ENCODE measurements at regions not wholly inside any gene's neighbourhood (a gene's known extent, or its start where the extent isn't known, plus 50 kb on each side); places are given as distances from the start of the nearest gene placed in this dataset.

DNA sequence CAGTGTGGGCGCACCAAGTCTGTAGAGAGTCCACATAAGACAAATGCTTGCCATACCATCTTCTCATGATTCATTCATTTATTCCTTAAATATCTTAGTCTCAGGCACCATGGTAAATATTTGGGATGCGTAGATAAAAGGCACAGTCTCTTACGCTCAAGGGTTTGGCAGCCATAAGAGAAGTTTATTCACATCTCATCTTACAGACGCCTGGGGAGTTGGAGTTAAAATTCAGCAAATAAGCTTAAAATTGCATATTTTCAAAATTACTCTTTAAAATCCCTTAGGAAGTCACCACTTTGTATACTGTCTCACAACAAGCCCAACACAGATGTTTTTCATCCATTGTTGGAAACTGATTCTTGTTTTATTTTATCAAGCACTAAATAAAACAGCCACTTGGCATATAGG, 363.3 kb downstream of the KIF16B start:
- Histone ChIP-seq H3K27me3 (replicated peaks) (no peaks in the 10 kb centered on the region), H3K27ac (no peak overlapping the region), H3K4me3 (ENCODE audit: low read depth, low read length) (no peak overlapping the region), H3K36me3 (replicated peaks) (no peaks in the 10 kb centered on the region)
- in situ Hi-C loops (cut with HindIII; ENCODE audit: low pct_ligation_motif_present, low sequenced_read_pairs) = no loop called here
- peak; percentile 35 for DNase-seq
- TF ChIP-seq, protein P1, sequence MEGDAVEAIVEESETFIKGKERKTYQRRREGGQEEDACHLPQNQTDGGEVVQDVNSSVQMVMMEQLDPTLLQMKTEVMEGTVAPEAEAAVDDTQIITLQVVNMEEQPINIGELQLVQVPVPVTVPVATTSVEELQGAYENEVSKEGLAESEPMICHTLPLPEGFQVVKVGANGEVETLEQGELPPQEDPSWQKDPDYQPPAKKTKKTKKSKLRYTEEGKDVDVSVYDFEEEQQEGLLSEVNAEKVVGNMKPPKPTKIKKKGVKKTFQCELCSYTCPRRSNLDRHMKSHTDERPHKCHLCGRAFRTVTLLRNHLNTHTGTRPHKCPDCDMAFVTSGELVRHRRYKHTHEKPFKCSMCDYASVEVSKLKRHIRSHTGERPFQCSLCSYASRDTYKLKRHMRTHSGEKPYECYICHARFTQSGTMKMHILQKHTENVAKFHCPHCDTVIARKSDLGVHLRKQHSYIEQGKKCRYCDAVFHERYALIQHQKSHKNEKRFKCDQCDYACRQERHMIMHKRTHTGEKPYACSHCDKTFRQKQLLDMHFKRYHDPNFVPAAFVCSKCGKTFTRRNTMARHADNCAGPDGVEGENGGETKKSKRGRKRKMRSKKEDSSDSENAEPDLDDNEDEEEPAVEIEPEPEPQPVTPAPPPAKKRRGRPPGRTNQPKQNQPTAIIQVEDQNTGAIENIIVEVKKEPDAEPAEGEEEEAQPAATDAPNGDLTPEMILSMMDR (IDR thresholded peaks at IDR 0.05; ENCODE audit: low read depth, low read length, missing control alignments) = no peak

DNA sequence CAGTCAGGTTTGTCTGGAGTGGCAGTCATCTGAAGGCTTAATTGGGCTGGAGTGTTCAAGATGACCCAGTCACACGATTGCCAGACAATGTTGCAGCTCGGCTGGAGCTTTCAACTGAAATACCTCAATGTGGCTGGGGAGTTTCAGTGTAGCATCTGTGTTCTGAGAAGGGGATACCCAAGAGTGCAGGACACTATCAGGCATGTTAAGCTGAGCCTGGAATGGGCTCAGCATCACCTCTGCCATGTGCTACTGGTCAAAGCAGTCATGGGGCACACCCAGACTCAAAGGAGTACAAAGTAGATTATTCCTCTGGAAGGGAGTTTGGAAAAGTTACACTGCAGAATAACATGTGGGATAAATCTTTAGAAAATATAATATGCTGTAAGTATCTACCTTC, 363.9 kb downstream of the KIF16B start:
- H3K27me3 ChIP-seq (replicated peaks) = no peaks in the 10 kb centered on the region
- DNase-seq = no peak
- in situ Hi-C loops (cut with HindIII; ENCODE audit: low pct_ligation_motif_present, low sequenced_read_pairs) = no loop called here
- no peak overlapping the region for H3K4me3 ChIP-seq (ENCODE audit: low read depth, low read length)
- TF ChIP-seq, protein P1 (IDR thresholded peaks at IDR 0.05; ENCODE audit: low read depth, low read length, missing control alignments) = no peak
- H3K27ac ChIP-seq = no peak overlapping the region
- H3K36me3 ChIP-seq (replicated peaks) = no peaks in the 10 kb centered on the region

DNA sequence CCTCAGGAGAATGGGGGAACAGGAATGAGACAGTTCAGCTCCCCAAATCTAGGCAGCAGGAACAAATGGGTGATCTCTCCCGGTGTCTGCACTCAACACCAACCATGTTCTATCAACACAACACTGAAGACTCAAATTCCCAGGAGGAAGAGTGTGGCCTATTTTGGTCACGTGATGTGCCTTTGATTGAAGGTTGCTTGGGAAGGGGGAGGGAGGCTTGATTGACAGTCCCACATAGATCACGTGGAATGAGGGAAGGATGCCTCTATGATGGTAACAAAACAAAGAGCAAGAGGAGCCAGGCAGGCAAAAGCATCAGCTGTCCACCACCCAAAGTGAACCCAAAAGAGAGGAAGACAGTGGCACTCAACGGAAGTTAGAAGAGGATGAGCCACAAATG, 364.8 kb downstream of the KIF16B start:
- in situ Hi-C loops (cut with HindIII; ENCODE audit: low pct_ligation_motif_present, low sequenced_read_pairs) = no loop called here
- Histone ChIP-seq H3K27me3 (replicated peaks) (no peaks in the 10 kb centered on the region), H3K27ac (no peak overlapping the region), H3K36me3 (replicated peaks) (no peaks in the 10 kb centered on the region), H3K4me3 (ENCODE audit: low read depth, low read length) (no peak overlapping the region)
- no peak for DNase-seq
- TF ChIP-seq, protein P1 (IDR thresholded peaks at IDR 0.05; ENCODE audit: low read depth, low read length, missing control alignments) = no peak

DNA sequence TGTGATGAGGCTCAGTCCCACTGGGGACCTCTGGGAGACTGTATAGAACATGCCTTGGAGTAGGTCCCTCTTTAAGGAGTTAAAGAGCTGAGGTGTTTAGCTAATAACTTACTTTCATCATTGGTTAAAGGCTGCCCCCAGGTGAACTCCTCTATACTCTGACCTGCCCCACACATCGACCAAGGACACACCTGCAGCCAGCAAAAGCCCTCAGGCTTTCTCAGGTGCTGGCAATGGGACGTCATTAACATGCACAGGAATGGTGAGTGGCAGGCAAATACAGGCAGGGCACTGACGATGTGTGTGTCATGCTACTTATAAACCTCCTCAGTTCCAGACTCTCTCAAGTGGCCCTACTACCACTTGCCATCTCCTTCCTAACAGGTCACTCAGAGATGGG, 366.4 kb downstream of the KIF16B start:
- Histone ChIP-seq H3K4me3 (ENCODE audit: low read depth, low read length) (no peak overlapping the region), H3K27me3 (replicated peaks) (no peaks in the 10 kb centered on the region), H3K36me3 (replicated peaks) (no peaks in the 10 kb centered on the region), H3K27ac (no peak overlapping the region)
- TF ChIP-seq, protein P1 (IDR thresholded peaks at IDR 0.05; ENCODE audit: low read depth, low read length, missing control alignments) = no peak
- DNase-seq = no peak
- in situ Hi-C loops (cut with HindIII; ENCODE audit: low pct_ligation_motif_present, low sequenced_read_pairs) = no loop called here

DNA sequence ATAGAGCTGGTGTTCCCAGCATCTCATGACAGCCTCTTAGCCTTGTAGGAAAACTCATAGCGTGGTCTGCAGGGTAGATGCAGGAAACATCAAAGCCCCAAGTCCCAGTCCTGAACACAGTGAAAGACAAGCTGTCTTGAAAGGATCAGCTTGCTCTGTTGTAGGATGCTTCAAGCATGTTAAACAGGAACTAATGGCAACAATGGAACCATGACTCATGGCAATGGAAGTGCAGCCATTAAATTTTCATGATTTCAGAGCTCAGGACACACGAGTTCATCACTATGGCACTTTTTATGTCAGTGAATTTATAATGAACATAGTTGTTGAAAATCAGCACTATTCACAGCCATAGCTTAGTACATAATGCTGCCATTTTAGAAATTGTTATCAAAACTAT, 367.7 kb downstream of the KIF16B start:
- no peaks in the 10 kb centered on the region for H3K36me3 ChIP-seq (replicated peaks)
- no peak overlapping the region for H3K4me3 ChIP-seq (ENCODE audit: low read depth, low read length)
- no peaks in the 10 kb centered on the region for H3K27me3 ChIP-seq (replicated peaks)
- in situ Hi-C loops (cut with HindIII; ENCODE audit: low pct_ligation_motif_present, low sequenced_read_pairs) = no loop called here
- H3K27ac ChIP-seq = no peak overlapping the region
- TF ChIP-seq, protein P1 (IDR thresholded peaks at IDR 0.05; ENCODE audit: low read depth, low read length, missing control alignments) = no peak
- peak; percentile 45 for DNase-seq

DNA sequence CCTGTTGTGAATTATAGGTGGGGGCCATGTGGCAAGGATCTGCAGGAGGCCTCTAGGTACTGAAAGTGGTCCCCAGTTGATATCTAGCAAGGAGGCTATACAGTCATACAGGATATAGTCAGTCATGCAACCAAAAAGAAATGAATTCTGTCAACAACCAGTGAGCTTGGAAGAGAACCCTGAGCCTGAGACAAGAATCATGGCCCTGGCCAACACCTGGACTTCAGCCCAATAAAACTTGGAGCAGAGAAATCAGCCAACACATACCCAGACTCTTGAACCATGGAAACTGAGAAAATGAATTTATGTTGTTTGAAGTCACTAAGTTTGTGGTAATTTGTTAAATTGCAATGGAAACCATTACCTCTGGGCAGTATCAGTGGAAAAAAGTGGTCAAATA, 370.2 kb downstream of the KIF16B start:
- Histone ChIP-seq H3K27me3 (replicated peaks) (no peaks in the 10 kb centered on the region), H3K4me3 (ENCODE audit: low read depth, low read length) (no peak overlapping the region)

More for the DNA sequence above, 370.2 kb downstream of the KIF16B start:
- TF ChIP-seq, protein P1 (IDR thresholded peaks at IDR 0.05; ENCODE audit: low read depth, low read length, missing control alignments) = no peak
- no peak overlapping the region for H3K27ac ChIP-seq
- DNase-seq = no peak
- in situ Hi-C loops (cut with HindIII; ENCODE audit: low pct_ligation_motif_present, low sequenced_read_pairs) = no loop called here
- no peaks in the 10 kb centered on the region for H3K36me3 ChIP-seq (replicated peaks)
